Tibial nerve (tissue), 4 donors: ENCODE measurements at regions not wholly inside any gene's neighbourhood (a gene's known extent, or its start where the extent isn't known, plus 50 kb on each side); places are given as distances from the start of the nearest gene placed in this dataset.

Experiments used
- EP300 ChIP-seq, 2 donors: sonication (generic); formaldehyde crosslinking; IDR thresholded peaks; one replicate each; pipeline ENCODE4 v1.6.1; 2017; ENCODE audit warnings: antibody characterized with exemption in 2 of 2, mild to moderate bottlenecking in 1 of 2
- POLR2A ChIP-seq, 2 donors: fragments of 450-650 bp; IDR thresholded peaks; one replicate each; pipeline ENCODE4 v1.6.1; 2017; ENCODE audit warnings: antibody characterized with exemption in 2 of 2, mild to moderate bottlenecking in 2 of 2, moderate library complexity in 2 of 2
- TF ChIP-seq, protein P1 (sequence below), 5 experiments: fragments of 200-600 bp in 3 of 5; fragments of 450-650 bp in 2 of 5; sonication (generic) in 3 of 5; IDR thresholded peaks; one replicate each; pipeline ENCODE4 v1.5.1; 2016 to 2019; ENCODE audit warnings: antibody characterized with exemption in 5 of 5, mild to moderate bottlenecking in 3 of 5, moderate library complexity in 2 of 5

DNA sequence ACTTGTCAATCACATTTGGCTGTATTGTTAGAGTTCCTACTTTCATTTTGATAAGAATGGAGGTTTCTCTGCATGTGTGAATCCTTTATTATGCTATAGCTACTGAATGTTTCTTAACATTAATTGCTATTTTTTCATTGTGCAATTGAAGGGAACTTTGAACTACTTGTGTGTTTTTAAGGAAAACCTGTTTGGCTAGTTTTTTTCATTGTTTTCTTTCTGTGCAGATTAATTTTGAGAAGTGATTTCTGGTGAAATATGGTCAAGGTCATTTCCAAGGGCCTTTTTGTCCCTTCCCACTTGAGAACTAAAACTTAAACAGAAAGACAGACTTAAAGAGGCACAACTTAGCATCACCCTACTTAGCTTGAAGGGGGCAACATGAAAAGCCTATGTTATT, 1309.2 kb upstream of the WWC1 start:
- TF ChIP-seq, protein P1, sequence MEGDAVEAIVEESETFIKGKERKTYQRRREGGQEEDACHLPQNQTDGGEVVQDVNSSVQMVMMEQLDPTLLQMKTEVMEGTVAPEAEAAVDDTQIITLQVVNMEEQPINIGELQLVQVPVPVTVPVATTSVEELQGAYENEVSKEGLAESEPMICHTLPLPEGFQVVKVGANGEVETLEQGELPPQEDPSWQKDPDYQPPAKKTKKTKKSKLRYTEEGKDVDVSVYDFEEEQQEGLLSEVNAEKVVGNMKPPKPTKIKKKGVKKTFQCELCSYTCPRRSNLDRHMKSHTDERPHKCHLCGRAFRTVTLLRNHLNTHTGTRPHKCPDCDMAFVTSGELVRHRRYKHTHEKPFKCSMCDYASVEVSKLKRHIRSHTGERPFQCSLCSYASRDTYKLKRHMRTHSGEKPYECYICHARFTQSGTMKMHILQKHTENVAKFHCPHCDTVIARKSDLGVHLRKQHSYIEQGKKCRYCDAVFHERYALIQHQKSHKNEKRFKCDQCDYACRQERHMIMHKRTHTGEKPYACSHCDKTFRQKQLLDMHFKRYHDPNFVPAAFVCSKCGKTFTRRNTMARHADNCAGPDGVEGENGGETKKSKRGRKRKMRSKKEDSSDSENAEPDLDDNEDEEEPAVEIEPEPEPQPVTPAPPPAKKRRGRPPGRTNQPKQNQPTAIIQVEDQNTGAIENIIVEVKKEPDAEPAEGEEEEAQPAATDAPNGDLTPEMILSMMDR (IDR thresholded peaks at IDR 0.05) = no peak
- TF ChIP-seq POLR2A (IDR thresholded peaks at IDR 0.05) (no peak), EP300 (IDR thresholded peaks at IDR 0.05) (no peak)
